ENCODE measurements at regions not wholly inside any gene's neighbourhood (a gene's known extent, or its start where the extent isn't known, plus 50 kb on each side); places are given as distances from the start of the nearest gene placed in this dataset.

GRCh38 chr1:238241607-238242006 is 350.9 kb upstream of the ZP4 start:
- no peak for TF ChIP-seq CTCF (IDR thresholded peaks at IDR 0.05; ENCODE audit: insufficient read depth, low read depth, low read length)
- CTCF ChIA-PET: no interaction called here
- Histone ChIP-seq H3K27me3 (ENCODE audit: control insufficient read depth, insufficient read depth, low read length) (no peaks in the 10 kb centered on the region), H3K4me3 (ENCODE audit: low read depth, low read length) (no peak overlapping the region), H3K36me3 (ENCODE audit: control insufficient read depth, insufficient read depth, low read length) (no peaks in the 10 kb centered on the region)
- POLR2A ChIA-PET: no interaction called here
- DNase-seq (ENCODE audit: low read depth): no peak

- Histone ChIP-seq H3K36me3 (ENCODE audit: control insufficient read depth, insufficient read depth, low read length) (no peaks in the 10 kb centered on the region), H3K4me3 (ENCODE audit: low read depth, low read length) (no peak overlapping the region), H3K27me3 (ENCODE audit: control insufficient read depth, insufficient read depth, low read length) (no peaks in the 10 kb centered on the region)
- ChIA-PET CTCF (interaction anchor here (0.7 kb wide), 1 partner anchor 927 kb away, joined by 3 read pairs; no protein-coding TSS in a partner anchor), POLR2A (no interaction called here)
- TF ChIP-seq CTCF (IDR thresholded peaks at IDR 0.05; ENCODE audit: insufficient read depth, low read depth, low read length): no peak
- no peak for DNase-seq (ENCODE audit: low read depth)
These were observed 348.6 kb upstream of the ZP4 start for GRCh38 chr1:238239343-238239742.

GRCh38 chr1:238233966-238234365 is 343.2 kb upstream of the ZP4 start:
- Histone ChIP-seq H3K27me3 (ENCODE audit: control insufficient read depth, insufficient read depth, low read length) (no peaks in the 10 kb centered on the region), H3K36me3 (ENCODE audit: control insufficient read depth, insufficient read depth, low read length) (no peaks in the 10 kb centered on the region), H3K4me3 (ENCODE audit: low read depth, low read length) (no peak overlapping the region)
- CTCF ChIA-PET: no interaction called here
- no peak for DNase-seq (ENCODE audit: low read depth)
- no peak for TF ChIP-seq CTCF (IDR thresholded peaks at IDR 0.05; ENCODE audit: insufficient read depth, low read depth, low read length)
- POLR2A ChIA-PET: no interaction called here

- no peak for TF ChIP-seq CTCF (IDR thresholded peaks at IDR 0.05; ENCODE audit: insufficient read depth, low read depth, low read length)
- DNase-seq (ENCODE audit: low read depth): no peak
- Histone ChIP-seq H3K36me3 (ENCODE audit: control insufficient read depth, insufficient read depth, low read length) (no peaks in the 10 kb centered on the region), H3K27me3 (ENCODE audit: control insufficient read depth, insufficient read depth, low read length) (no peaks in the 10 kb centered on the region), H3K4me3 (ENCODE audit: low read depth, low read length) (no peak overlapping the region)
- ChIA-PET CTCF (no interaction called here), POLR2A (no interaction called here)
These were observed 341.5 kb upstream of the ZP4 start for GRCh38 chr1:238232084-238232710.

- TF ChIP-seq CTCF (IDR thresholded peaks at IDR 0.05; ENCODE audit: insufficient read depth, low read depth, low read length): no peak
- DNase-seq (ENCODE audit: low read depth): no peak
- ChIA-PET POLR2A (no interaction called here), CTCF (no interaction called here)
- H3K27me3 ChIP-seq (ENCODE audit: control insufficient read depth, insufficient read depth, low read length): no peaks in the 10 kb centered on the region
- no peaks in the 10 kb centered on the region for H3K36me3 ChIP-seq (ENCODE audit: control insufficient read depth, insufficient read depth, low read length)
- no peak overlapping the region for H3K4me3 ChIP-seq (ENCODE audit: low read depth, low read length)
These were observed 336.1 kb upstream of the ZP4 start for GRCh38 chr1:238226810-238227209.

Data from BJ (cell line).